Mucosa of descending colon (tissue), 3 donors: ENCODE measurements at regions not wholly inside any gene's neighbourhood (a gene's known extent, or its start where the extent isn't known, plus 50 kb on each side); places are given as distances from the start of the nearest gene placed in this dataset.

ENCODE experiments used
- ATAC-seq: fragments of 200-7000 bp; cut with Tn5 transposase; one replicate; pipeline ENCODE4 v1.9.1; 2020; ENCODE audit warnings: mild to moderate bottlenecking, moderate library complexity
- DNase-seq, 3 donors: peaks; one replicate each; pipeline ENCODE4 v3.0.0-alpha.2; 2020
- H3K36me3 ChIP-seq: fragments of 200-600 bp; one replicate; pipeline ENCODE4 v1.8.0; 2021; ENCODE audit warnings: low read depth, mild to moderate bottlenecking
- H3K4me1 ChIP-seq: fragments of 200-600 bp; one replicate; pipeline ENCODE4 v1.8.0; 2021; ENCODE audit warnings: low read depth, mild to moderate bottlenecking
- H3K4me3 ChIP-seq: fragments of 200-600 bp; one replicate; pipeline ENCODE4 v1.8.0; 2021; ENCODE audit warnings: mild to moderate bottlenecking
- H3K9me3 ChIP-seq: fragments of 200-600 bp; one replicate; pipeline ENCODE4 v1.8.0; 2021; ENCODE audit warnings: mild to moderate bottlenecking
- CTCF ChIP-seq: fragments of 200-600 bp; IDR thresholded peaks from one replicate; pipeline ENCODE4 v1.8.0; 2022; ENCODE audit warnings: antibody characterized with exemption, mild to moderate bottlenecking
- intact Hi-C, 2 donors: fragments of 100-400 bp; cut with DNase I in 1 of 2; cut with micrococcal nuclease in 1 of 2; formaldehyde crosslinking; loops; one replicate each; pipeline versions ENCODE4 v1.11.0 to v1.11.1; 2022; cut with DNase I, micrococcal nuclease
- donor health status: DM: no; HTN: no; CAD: no; lungs with moderate emphysema.
- donor health status: DM: no; HTN: no; CAD: no.
- donor health status: DM: no; HTN: yes; CAD: no.

GRCh38 chr15:59879506-59880265 lies 124.4 kb upstream of the FOXB1 start:
- DNase-seq (no peak), ATAC-seq (no peak)
- no peaks in the 10 kb centered on the region for H3K4me1 ChIP-seq
- TF ChIP-seq CTCF, result no peak
- no peaks in the 10 kb centered on the region for H3K36me3 ChIP-seq
- no peak overlapping the region for H3K4me3 ChIP-seq
- H3K9me3 ChIP-seq, result no peaks in the 10 kb centered on the region
- intact Hi-C loops, result no loop called here

GRCh38 chr15:59876140-59876539 lies 128.0 kb upstream of the FOXB1 start:
- no peak for ATAC-seq
- Histone ChIP-seq H3K4me3 (no peak overlapping the region), H3K4me1 (no peaks in the 10 kb centered on the region), H3K9me3 (no peaks in the 10 kb centered on the region), H3K36me3 (no peaks in the 10 kb centered on the region)
- intact Hi-C loops, result no loop called here
- no peak for DNase-seq
- no peak for TF ChIP-seq CTCF

GRCh38 chr15:59873644-59874272 lies 130.4 kb upstream of the FOXB1 start:
- TF ChIP-seq CTCF, result no peak
- ATAC-seq (no peak), DNase-seq (no peak)
- Histone ChIP-seq H3K4me1 (no peaks in the 10 kb centered on the region), H3K9me3 (no peaks in the 10 kb centered on the region), H3K36me3 (no peaks in the 10 kb centered on the region), H3K4me3 (no peak overlapping the region)
- intact Hi-C loops, result no loop called here

- TF ChIP-seq CTCF, result no peak
- no peak for DNase-seq
- Histone ChIP-seq H3K9me3 (no peaks in the 10 kb centered on the region), H3K4me3 (no peak overlapping the region), H3K4me1 (no peaks in the 10 kb centered on the region), H3K36me3 (no peaks in the 10 kb centered on the region)
- intact Hi-C loops, result no loop called here
- ATAC-seq, result no peak
These were observed 136.8 kb upstream of the FOXB1 start for GRCh38 chr15:59867086-59867855.

GRCh38 chr15:59866642-59867041 lies 137.5 kb upstream of the FOXB1 start:
- Histone ChIP-seq H3K9me3 (no peaks in the 10 kb centered on the region), H3K4me3 (no peak overlapping the region), H3K36me3 (no peaks in the 10 kb centered on the region), H3K4me1 (no peaks in the 10 kb centered on the region)
- ATAC-seq (no peak), DNase-seq (no peak)
- no peak for TF ChIP-seq CTCF
- intact Hi-C loops, result no loop called here
